Lower lobe of right lung (tissue), 2 donors: ENCODE measurements at regions not wholly inside any gene's neighbourhood (a gene's known extent, or its start where the extent isn't known, plus 50 kb on each side); places are given as distances from the start of the nearest gene placed in this dataset.

Source experiments
- ATAC-seq, 2 donors: fragments of 200-7000 bp; cut with Tn5 transposase; one replicate each; pipeline ENCODE4 v1.9.1; 2020 to 2022; ENCODE audit warnings: mild to moderate bottlenecking in 2 of 2, moderate library complexity in 2 of 2
- DNase-seq: peaks from one replicate; pipeline ENCODE4 v3.0.0-alpha.2; 2020
- H3K27ac ChIP-seq: fragments of 200-600 bp; one replicate; pipeline ENCODE4 v1.8.0; 2022
- H3K27me3 ChIP-seq: fragments of 200-600 bp; one replicate; pipeline ENCODE4 v1.8.0; 2022; ENCODE audit warnings: low read depth
- H3K36me3 ChIP-seq: fragments of 200-600 bp; one replicate; pipeline ENCODE4 v1.8.0; 2022; ENCODE audit warnings: mild to moderate bottlenecking
- H3K4me1 ChIP-seq: fragments of 200-600 bp; one replicate; pipeline ENCODE4 v1.8.0; 2022
- H3K4me3 ChIP-seq: fragments of 200-600 bp; one replicate; pipeline ENCODE4 v1.8.0; 2022; ENCODE audit warnings: mild to moderate bottlenecking
- H3K9me3 ChIP-seq: fragments of 200-600 bp; one replicate; pipeline ENCODE4 v1.8.0; 2022
- intact Hi-C: fragments of 100-400 bp; cut with DNase I; formaldehyde crosslinking; loops from one replicate; pipeline ENCODE4 v1.11.0; 2022
- TF ChIP-seq, protein P1 (sequence below): fragments of 200-600 bp; IDR thresholded peaks from one replicate; pipeline ENCODE4 v1.8.0; 2022; ENCODE audit warnings: antibody characterized with exemption, mild to moderate bottlenecking
- donor health status: DM: no; HTN: yes; CAD: no; lungs with severe emphysema.

GRCh38 chr15:66897971-66898370 lies 167.4 kb upstream of the SMAD3 start:
- no peaks in the 10 kb centered on the region for H3K27me3 ChIP-seq
- intact Hi-C loops: no loop called here
- no peak overlapping the region for H3K27ac ChIP-seq
- H3K4me1 ChIP-seq: peaks cover 4% of the 10 kb centered on the region
- ATAC-seq (no peak), DNase-seq (no peak)
- no peak overlapping the region for H3K4me3 ChIP-seq
- no peaks in the 10 kb centered on the region for H3K9me3 ChIP-seq
- no peaks in the 10 kb centered on the region for H3K36me3 ChIP-seq
- TF ChIP-seq, protein P1, sequence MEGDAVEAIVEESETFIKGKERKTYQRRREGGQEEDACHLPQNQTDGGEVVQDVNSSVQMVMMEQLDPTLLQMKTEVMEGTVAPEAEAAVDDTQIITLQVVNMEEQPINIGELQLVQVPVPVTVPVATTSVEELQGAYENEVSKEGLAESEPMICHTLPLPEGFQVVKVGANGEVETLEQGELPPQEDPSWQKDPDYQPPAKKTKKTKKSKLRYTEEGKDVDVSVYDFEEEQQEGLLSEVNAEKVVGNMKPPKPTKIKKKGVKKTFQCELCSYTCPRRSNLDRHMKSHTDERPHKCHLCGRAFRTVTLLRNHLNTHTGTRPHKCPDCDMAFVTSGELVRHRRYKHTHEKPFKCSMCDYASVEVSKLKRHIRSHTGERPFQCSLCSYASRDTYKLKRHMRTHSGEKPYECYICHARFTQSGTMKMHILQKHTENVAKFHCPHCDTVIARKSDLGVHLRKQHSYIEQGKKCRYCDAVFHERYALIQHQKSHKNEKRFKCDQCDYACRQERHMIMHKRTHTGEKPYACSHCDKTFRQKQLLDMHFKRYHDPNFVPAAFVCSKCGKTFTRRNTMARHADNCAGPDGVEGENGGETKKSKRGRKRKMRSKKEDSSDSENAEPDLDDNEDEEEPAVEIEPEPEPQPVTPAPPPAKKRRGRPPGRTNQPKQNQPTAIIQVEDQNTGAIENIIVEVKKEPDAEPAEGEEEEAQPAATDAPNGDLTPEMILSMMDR: no peak

DNA sequence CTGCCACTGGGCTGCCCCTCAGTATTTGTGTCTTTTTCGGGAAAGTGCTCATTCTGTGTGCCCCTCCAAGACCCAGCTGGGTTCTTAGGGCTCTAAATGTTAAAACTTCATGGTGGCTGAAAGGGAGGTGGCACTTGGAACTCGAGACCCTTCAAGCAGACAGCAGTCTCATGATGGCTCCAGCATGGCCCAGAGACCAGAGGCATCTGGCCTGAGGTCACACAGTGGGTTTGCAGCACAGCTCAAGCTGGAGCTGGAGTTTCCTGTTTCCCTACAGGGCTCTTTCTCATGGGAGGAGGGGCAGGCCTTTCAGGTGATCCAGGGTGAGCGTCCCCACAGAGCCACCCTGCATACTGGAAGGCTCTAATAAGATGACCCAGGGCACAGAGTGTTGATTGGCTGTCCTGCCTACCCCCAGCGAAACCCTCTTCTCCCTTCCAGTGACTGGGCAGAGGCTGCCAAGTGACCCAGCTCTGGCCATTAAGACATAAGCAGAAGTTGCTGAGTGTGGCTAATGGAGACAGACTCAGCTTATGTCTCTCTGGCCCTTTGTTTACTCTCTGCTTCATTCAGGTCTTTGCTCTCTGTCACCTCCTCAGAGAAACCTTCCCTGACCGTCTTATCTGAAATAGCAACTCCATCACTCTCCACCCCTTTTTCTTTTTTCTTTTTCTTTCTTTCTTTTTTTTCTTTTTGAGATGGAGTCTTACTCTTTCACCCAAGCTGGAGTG lies 166.6 kb upstream of the SMAD3 start:
- intact Hi-C loops: no loop called here
- DNase-seq: no peak

GRCh38 chr15:66899555-66900350 lies 165.6 kb upstream of the SMAD3 start:
- Histone ChIP-seq H3K36me3 (no peaks in the 10 kb centered on the region), H3K27ac (no peak overlapping the region), H3K4me1 (peaks cover 8% of the 10 kb centered on the region), H3K27me3 (no peaks in the 10 kb centered on the region), H3K4me3 (no peak overlapping the region), H3K9me3 (no peaks in the 10 kb centered on the region)
- intact Hi-C loops: no loop called here
- ATAC-seq (no peak), DNase-seq (no peak)
- TF ChIP-seq, protein P1: no peak

More for the DNA sequence above, 166.6 kb upstream of the SMAD3 start:
- Histone ChIP-seq H3K4me1 (peaks cover 4% of the 10 kb centered on the region), H3K9me3 (no peaks in the 10 kb centered on the region), H3K36me3 (no peaks in the 10 kb centered on the region), H3K27ac (no peak overlapping the region), H3K27me3 (no peaks in the 10 kb centered on the region), H3K4me3 (no peak overlapping the region)
- ATAC-seq: no peak
- TF ChIP-seq, protein P1: no peak

- no peaks in the 10 kb centered on the region for H3K36me3 ChIP-seq
- no peak for DNase-seq
Measured at GRCh38 chr15:66900586-66901310, 164.7 kb upstream of the SMAD3 start.

More at GRCh38 chr15:66900586-66901310, 164.7 kb upstream of the SMAD3 start:
- Histone ChIP-seq H3K9me3 (no peaks in the 10 kb centered on the region), H3K4me3 (no peak overlapping the region), H3K4me1 (peaks cover 8% of the 10 kb centered on the region), H3K27me3 (no peaks in the 10 kb centered on the region), H3K27ac (peak overlapping the region; percentile 56)
- TF ChIP-seq, protein P1: no peak
- intact Hi-C loops: no loop called here
- ATAC-seq: no peak
